ENCODE measurements at regions not wholly inside any gene's neighbourhood (a gene's known extent, or its start where the extent isn't known, plus 50 kb on each side); places are given as distances from the start of the nearest gene placed in this dataset.

DNA sequence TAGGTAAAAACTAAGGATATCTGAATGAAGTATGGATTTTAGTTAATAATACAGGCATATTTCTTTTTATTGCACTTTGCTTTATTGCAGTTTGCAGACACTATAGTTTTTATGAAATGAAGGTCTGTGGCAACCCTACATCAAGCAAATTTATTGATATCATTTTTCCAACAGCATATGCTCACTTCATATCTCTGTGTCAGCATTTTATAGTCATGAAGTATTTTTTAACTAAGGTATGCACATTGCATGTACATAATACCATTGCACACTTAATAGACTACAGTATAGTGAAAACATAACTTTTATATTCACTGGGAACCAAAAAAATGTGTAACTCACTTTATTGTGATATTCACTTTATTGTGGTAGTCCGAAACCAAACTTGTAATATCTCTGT is 236.3 kb downstream of the SUCLA2 start:
- Histone ChIP-seq H3K9me3 (ENCODE audit: insufficient read depth, low read length) (no peaks in the 10 kb centered on the region), H3K36me3 (ENCODE audit: insufficient read depth, insufficient read length, low read length) (no peaks in the 10 kb centered on the region), H3K4me3 (ENCODE audit: insufficient read length, low read depth) (no peak overlapping the region), H3K27me3 (ENCODE audit: insufficient read depth, insufficient read length) (no peaks in the 10 kb centered on the region), H3K9ac (ENCODE audit: insufficient read length, low read depth) (no peak overlapping the region), H3K4me1 (ENCODE audit: insufficient read depth, insufficient read length) (no peaks in the 10 kb centered on the region)
- DNase-seq (ENCODE audit: low read depth, low spot score) = no peak
- TF ChIP-seq SUZ12 (IDR thresholded peaks at IDR 0.05; ENCODE audit: extremely low read depth, insufficient read depth, insufficient read length) (no peak), ZNF274 (IDR thresholded peaks at IDR 0.05; ENCODE audit: low read depth, low read length) (no peak), YY1 (IDR thresholded peaks at IDR 0.05; ENCODE audit: insufficient read depth, insufficient read length) (no peak)

DNA sequence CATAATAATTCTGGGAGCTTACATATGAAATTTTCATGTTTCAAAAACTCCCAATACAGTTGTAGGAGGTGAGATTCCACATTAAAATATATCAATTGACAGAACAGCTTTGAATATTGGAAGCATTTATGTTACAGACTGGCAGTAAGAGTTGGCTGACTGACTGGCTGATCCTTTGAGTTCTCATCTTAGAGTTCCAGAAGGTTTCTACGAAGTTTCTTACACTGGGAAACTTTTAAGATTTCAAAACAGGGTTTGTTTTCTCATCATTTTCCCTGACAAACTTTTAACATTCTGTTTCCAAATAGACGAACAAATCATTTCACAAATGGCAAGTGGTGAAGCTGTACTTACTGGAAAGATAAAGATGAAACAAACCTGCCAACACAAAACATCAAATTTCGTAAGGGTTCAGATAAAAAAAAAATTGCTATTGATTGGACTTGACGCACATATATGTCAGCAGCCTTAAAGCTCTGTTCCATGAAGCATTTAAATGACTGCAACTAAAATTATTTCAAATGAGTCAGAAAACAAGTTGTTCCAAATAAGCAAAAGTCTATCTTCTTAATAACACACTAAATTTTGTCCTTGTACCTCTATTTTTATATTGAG is 243.5 kb downstream of the SUCLA2 start:
- Histone ChIP-seq H3K9me3 (ENCODE audit: insufficient read depth, low read length) (no peaks in the 10 kb centered on the region), H3K9ac (ENCODE audit: insufficient read length, low read depth) (no peak overlapping the region), H3K4me1 (ENCODE audit: insufficient read depth, insufficient read length) (no peaks in the 10 kb centered on the region), H3K36me3 (ENCODE audit: insufficient read depth, insufficient read length, low read length) (no peaks in the 10 kb centered on the region), H3K27me3 (ENCODE audit: insufficient read depth, insufficient read length) (no peaks in the 10 kb centered on the region), H3K4me3 (ENCODE audit: insufficient read length, low read depth) (no peak overlapping the region)
- TF ChIP-seq ZNF274 (IDR thresholded peaks at IDR 0.05; ENCODE audit: low read depth, low read length) (no peak), SUZ12 (IDR thresholded peaks at IDR 0.05; ENCODE audit: extremely low read depth, insufficient read depth, insufficient read length) (no peak), YY1 (IDR thresholded peaks at IDR 0.05; ENCODE audit: insufficient read depth, insufficient read length) (no peak)
- no peak for DNase-seq (ENCODE audit: low read depth, low spot score)

DNA sequence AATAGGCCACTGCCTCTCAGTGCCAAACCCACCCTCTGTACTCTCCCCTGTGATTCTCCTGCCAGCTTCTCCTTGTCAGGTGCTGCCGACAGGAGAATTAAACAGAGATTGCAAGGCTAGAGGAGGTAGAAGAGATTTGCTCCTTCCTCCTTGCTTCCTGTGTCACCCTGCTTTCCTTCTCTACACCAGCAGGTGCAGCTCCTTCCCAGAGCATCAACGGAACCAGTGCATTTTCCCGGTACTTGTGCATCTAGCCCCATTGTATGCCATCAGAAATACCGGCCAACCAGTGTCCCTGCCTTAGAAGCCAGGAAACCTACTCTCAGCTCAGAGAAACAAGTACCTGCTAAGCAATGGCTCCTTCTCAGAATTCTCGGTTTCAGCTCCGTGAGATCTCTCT is 253.2 kb downstream of the SUCLA2 start:
- no peaks in the 10 kb centered on the region for H3K36me3 ChIP-seq (ENCODE audit: insufficient read depth, insufficient read length, low read length)
- H3K27me3 ChIP-seq (ENCODE audit: insufficient read depth, insufficient read length) = no peaks in the 10 kb centered on the region
- no peak for TF ChIP-seq SUZ12 (IDR thresholded peaks at IDR 0.05; ENCODE audit: extremely low read depth, insufficient read depth, insufficient read length)
- no peak for TF ChIP-seq YY1 (IDR thresholded peaks at IDR 0.05; ENCODE audit: insufficient read depth, insufficient read length)
- TF ChIP-seq ZNF274 (IDR thresholded peaks at IDR 0.05; ENCODE audit: low read depth, low read length) = no peak
- H3K4me3 ChIP-seq (ENCODE audit: insufficient read length, low read depth) = no peak overlapping the region
- H3K4me1 ChIP-seq (ENCODE audit: insufficient read depth, insufficient read length) = no peaks in the 10 kb centered on the region
- H3K9me3 ChIP-seq (ENCODE audit: insufficient read depth, low read length) = no peaks in the 10 kb centered on the region
- DNase-seq (ENCODE audit: low read depth, low spot score) = no peak
- H3K9ac ChIP-seq (ENCODE audit: insufficient read length, low read depth) = no peak overlapping the region

DNA sequence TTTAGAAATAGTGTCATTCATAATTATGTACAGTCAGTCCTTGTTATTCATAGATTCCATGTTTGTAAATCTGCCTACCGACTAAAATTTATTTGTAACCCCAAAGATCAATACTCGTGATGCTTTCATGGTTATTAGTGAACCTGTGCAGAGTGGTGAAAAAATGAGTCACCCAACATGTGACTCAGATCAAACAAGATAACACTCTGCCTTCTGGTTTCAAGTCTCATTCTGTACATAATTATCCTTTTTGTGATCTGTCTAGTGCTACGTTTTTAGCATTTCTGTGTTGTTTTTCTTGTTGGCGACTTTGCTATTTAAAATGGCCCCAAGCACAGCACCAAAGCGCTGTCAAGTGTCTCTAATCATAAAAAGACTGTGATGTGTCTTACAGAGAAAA is 274.7 kb downstream of the SUCLA2 start:
- DNase-seq (ENCODE audit: low read depth, low spot score) = no peak
- Histone ChIP-seq H3K4me3 (ENCODE audit: insufficient read length, low read depth) (no peak overlapping the region), H3K36me3 (ENCODE audit: insufficient read depth, insufficient read length, low read length) (no peaks in the 10 kb centered on the region), H3K9ac (ENCODE audit: insufficient read length, low read depth) (no peak overlapping the region), H3K27me3 (ENCODE audit: insufficient read depth, insufficient read length) (no peaks in the 10 kb centered on the region), H3K9me3 (ENCODE audit: insufficient read depth, low read length) (no peaks in the 10 kb centered on the region), H3K4me1 (ENCODE audit: insufficient read depth, insufficient read length) (no peaks in the 10 kb centered on the region)
- TF ChIP-seq SUZ12 (IDR thresholded peaks at IDR 0.05; ENCODE audit: extremely low read depth, insufficient read depth, insufficient read length) (no peak), ZNF274 (IDR thresholded peaks at IDR 0.05; ENCODE audit: low read depth, low read length) (no peak), YY1 (IDR thresholded peaks at IDR 0.05; ENCODE audit: insufficient read depth, insufficient read length) (no peak)

DNA sequence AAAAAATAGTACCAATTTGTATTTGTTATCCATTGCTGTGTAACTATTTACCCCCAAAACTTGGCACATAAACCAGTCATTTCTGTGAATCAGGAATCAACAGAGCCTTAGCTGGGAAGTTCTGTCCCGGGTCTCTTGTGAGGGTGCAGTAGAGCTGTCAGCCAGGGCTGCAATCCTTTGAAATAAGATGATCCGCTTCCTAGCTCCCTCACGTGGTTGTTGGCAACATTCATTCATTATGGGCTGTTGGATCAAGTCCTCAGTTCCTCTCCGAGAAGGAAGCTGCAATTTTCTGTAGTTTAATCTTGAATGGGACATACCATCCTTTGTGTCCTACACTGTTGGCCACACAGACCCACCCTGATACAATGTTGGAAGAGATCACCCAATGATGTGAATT is 277.2 kb downstream of the SUCLA2 start:
- no peaks in the 10 kb centered on the region for H3K36me3 ChIP-seq (ENCODE audit: insufficient read depth, insufficient read length, low read length)
- TF ChIP-seq SUZ12 (IDR thresholded peaks at IDR 0.05; ENCODE audit: extremely low read depth, insufficient read depth, insufficient read length) (no peak), YY1 (IDR thresholded peaks at IDR 0.05; ENCODE audit: insufficient read depth, insufficient read length) (no peak), ZNF274 (IDR thresholded peaks at IDR 0.05; ENCODE audit: low read depth, low read length) (no peak)
- H3K4me1 ChIP-seq (ENCODE audit: insufficient read depth, insufficient read length) = no peaks in the 10 kb centered on the region
- H3K4me3 ChIP-seq (ENCODE audit: insufficient read length, low read depth) = no peak overlapping the region
- no peaks in the 10 kb centered on the region for H3K27me3 ChIP-seq (ENCODE audit: insufficient read depth, insufficient read length)
- DNase-seq (ENCODE audit: low read depth, low spot score) = no peak
- H3K9ac ChIP-seq (ENCODE audit: insufficient read length, low read depth) = no peak overlapping the region
- H3K9me3 ChIP-seq (ENCODE audit: insufficient read depth, low read length) = no peaks in the 10 kb centered on the region

DNA sequence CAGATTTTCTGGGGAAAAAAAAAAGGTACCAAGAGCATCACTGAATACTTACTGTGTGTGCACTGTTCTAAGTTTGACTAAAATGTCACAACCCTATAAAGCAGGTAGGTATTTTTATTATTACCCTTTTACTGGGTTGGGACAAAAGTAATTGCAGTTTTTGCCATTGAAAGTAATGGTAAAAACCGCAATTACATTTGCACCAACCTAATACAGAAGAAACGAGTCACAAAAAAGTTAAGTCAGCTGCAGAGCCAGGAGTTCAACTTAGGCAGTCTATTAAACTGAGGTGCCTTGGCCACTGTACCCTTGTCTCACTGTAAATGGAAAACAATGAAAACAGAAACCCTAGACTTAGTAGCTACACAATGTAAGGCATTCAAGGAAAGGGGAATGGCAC is 281.9 kb downstream of the SUCLA2 start:
- no peak for DNase-seq (ENCODE audit: low read depth, low spot score)
- H3K27me3 ChIP-seq (ENCODE audit: insufficient read depth, insufficient read length) = no peaks in the 10 kb centered on the region
- H3K9me3 ChIP-seq (ENCODE audit: insufficient read depth, low read length) = no peaks in the 10 kb centered on the region
- no peaks in the 10 kb centered on the region for H3K36me3 ChIP-seq (ENCODE audit: insufficient read depth, insufficient read length, low read length)
- no peak overlapping the region for H3K9ac ChIP-seq (ENCODE audit: insufficient read length, low read depth)
- no peak overlapping the region for H3K4me3 ChIP-seq (ENCODE audit: insufficient read length, low read depth)
- no peak for TF ChIP-seq ZNF274 (IDR thresholded peaks at IDR 0.05; ENCODE audit: low read depth, low read length)
- no peak for TF ChIP-seq YY1 (IDR thresholded peaks at IDR 0.05; ENCODE audit: insufficient read depth, insufficient read length)
- TF ChIP-seq SUZ12 (IDR thresholded peaks at IDR 0.05; ENCODE audit: extremely low read depth, insufficient read depth, insufficient read length) = no peak
- H3K4me1 ChIP-seq (ENCODE audit: insufficient read depth, insufficient read length) = no peaks in the 10 kb centered on the region

DNA sequence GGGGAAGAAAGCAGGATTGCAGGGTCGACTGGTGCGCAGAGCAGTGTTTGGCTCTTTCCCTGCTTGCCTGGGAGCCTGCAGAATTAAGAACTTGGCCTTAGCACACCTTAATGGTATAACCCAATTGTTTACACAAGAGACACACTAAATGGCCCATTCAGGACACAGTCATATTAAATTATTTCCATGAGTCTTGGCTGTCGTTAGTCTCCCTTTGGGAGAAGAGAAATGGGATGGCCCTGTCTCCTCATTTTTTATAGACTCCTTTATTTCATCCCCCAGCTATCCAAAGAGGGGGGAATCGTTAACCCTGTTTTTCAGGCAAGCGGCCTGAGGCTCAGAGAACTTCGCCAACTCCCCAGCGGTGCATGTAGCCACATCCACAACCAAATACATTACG is 282.5 kb downstream of the SUCLA2 start:
- no peak for TF ChIP-seq SUZ12 (IDR thresholded peaks at IDR 0.05; ENCODE audit: extremely low read depth, insufficient read depth, insufficient read length)
- no peak for TF ChIP-seq YY1 (IDR thresholded peaks at IDR 0.05; ENCODE audit: insufficient read depth, insufficient read length)
- TF ChIP-seq ZNF274 (IDR thresholded peaks at IDR 0.05; ENCODE audit: low read depth, low read length) = no peak
- Histone ChIP-seq H3K4me3 (ENCODE audit: insufficient read length, low read depth) (no peak overlapping the region), H3K36me3 (ENCODE audit: insufficient read depth, insufficient read length, low read length) (no peaks in the 10 kb centered on the region), H3K27me3 (ENCODE audit: insufficient read depth, insufficient read length) (no peaks in the 10 kb centered on the region), H3K9ac (ENCODE audit: insufficient read length, low read depth) (no peak overlapping the region), H3K9me3 (ENCODE audit: insufficient read depth, low read length) (no peaks in the 10 kb centered on the region), H3K4me1 (ENCODE audit: insufficient read depth, insufficient read length) (no peaks in the 10 kb centered on the region)
- no peak for DNase-seq (ENCODE audit: low read depth, low spot score)
